Mesothelial cell of epicardium (in vitro differentiated cells): ENCODE measurements at regions not wholly inside any gene's neighbourhood (a gene's known extent, or its start where the extent isn't known, plus 50 kb on each side); places are given as distances from the start of the nearest gene placed in this dataset.
A peak's percentile ranks its signal among the peaks of the same experiment; 100 is the strongest.

ENCODE experiments used
- DNase-seq, 2 experiments: peaks; one replicate each; pipeline ENCODE4 v3.0.0; 2021; ENCODE audit warnings: low spot score in 2 of 2; ENCODE audit not compliant: unreplicated experiment in 2 of 2
- H3K27ac Mint-ChIP-seq: 2 replicates; pipeline ENCODE4 v1.8.0; 2021; ENCODE audit warnings: mixed read lengths
- H3K27me3 Mint-ChIP-seq: 2 replicates; pipeline ENCODE4 v1.8.0; 2021; ENCODE audit warnings: low read depth, mixed read lengths
- H3K36me3 Mint-ChIP-seq: 2 replicates; pipeline ENCODE4 v1.8.0; 2021; ENCODE audit warnings: mixed read lengths
- H3K4me1 Mint-ChIP-seq: 2 replicates; pipeline ENCODE4 v1.8.0; 2021; ENCODE audit warnings: mixed read lengths
- H3K4me3 Mint-ChIP-seq: 2 replicates; pipeline ENCODE4 v1.8.0; 2021; ENCODE audit warnings: mild to moderate bottlenecking, moderate library complexity, mixed read lengths
- H3K9me3 Mint-ChIP-seq: 2 replicates; pipeline ENCODE4 v1.8.0; 2021; ENCODE audit warnings: mixed read lengths
- CTCF ChIP-seq: fragments of 200-600 bp; sonication (generic); IDR thresholded peaks from one replicate; pipeline ENCODE4 v1.5.0; 2021; ENCODE audit warnings: antibody characterized with exemption; ENCODE audit not compliant: unreplicated experiment

GRCh38 chr4:11166606-11167005, 262.1 kb downstream of the HS3ST1 start:
- Mint-ChIP-seq H3K36me3 (peaks cover 4% of the 10 kb centered on the region), H3K4me1 (peaks cover 9% of the 10 kb centered on the region), H3K27me3 (no peaks in the 10 kb centered on the region), H3K27ac (no peak overlapping the region), H3K9me3 (peaks cover 6% of the 10 kb centered on the region), H3K4me3 (no peak overlapping the region)
- no peak for DNase-seq
- no peak for TF ChIP-seq CTCF

- H3K4me3 Mint-ChIP-seq, result no peak overlapping the region
- DNase-seq, result no peak
- peaks cover 4% of the 10 kb centered on the region for H3K36me3 Mint-ChIP-seq
- peaks cover 6% of the 10 kb centered on the region for H3K9me3 Mint-ChIP-seq
- peaks cover 9% of the 10 kb centered on the region for H3K4me1 Mint-ChIP-seq
- no peak for TF ChIP-seq CTCF
- no peak overlapping the region for H3K27ac Mint-ChIP-seq
- H3K27me3 Mint-ChIP-seq, result no peaks in the 10 kb centered on the region
Measured at GRCh38 chr4:11166034-11166433, 262.7 kb downstream of the HS3ST1 start.

GRCh38 chr4:11165052-11165451, 263.6 kb downstream of the HS3ST1 start:
- Mint-ChIP-seq H3K4me3 (no peak overlapping the region), H3K36me3 (peaks cover 4% of the 10 kb centered on the region), H3K9me3 (peaks cover 6% of the 10 kb centered on the region), H3K27ac (no peak overlapping the region), H3K27me3 (no peaks in the 10 kb centered on the region), H3K4me1 (peaks cover 9% of the 10 kb centered on the region)
- TF ChIP-seq CTCF, result no peak
- no peak for DNase-seq

- H3K4me3 Mint-ChIP-seq, result no peak overlapping the region
- H3K27me3 Mint-ChIP-seq, result no peaks in the 10 kb centered on the region
- H3K4me1 Mint-ChIP-seq, result peaks cover 19% of the 10 kb centered on the region
- DNase-seq, result no peak
- no peak for TF ChIP-seq CTCF
- peaks cover 6% of the 10 kb centered on the region for H3K9me3 Mint-ChIP-seq
- H3K27ac Mint-ChIP-seq, result no peak overlapping the region
- H3K36me3 Mint-ChIP-seq, result peaks cover 4% of the 10 kb centered on the region
Measured at GRCh38 chr4:11160288-11160687, 268.4 kb downstream of the HS3ST1 start.

GRCh38 chr4:11158971-11159370, 269.7 kb downstream of the HS3ST1 start:
- Mint-ChIP-seq H3K36me3 (peaks cover 4% of the 10 kb centered on the region), H3K27ac (no peak overlapping the region), H3K4me3 (no peak overlapping the region), H3K27me3 (no peaks in the 10 kb centered on the region), H3K4me1 (peaks cover 26% of the 10 kb centered on the region), H3K9me3 (peaks cover 6% of the 10 kb centered on the region)
- TF ChIP-seq CTCF, result no peak
- DNase-seq, result no peak

- H3K36me3 Mint-ChIP-seq, result no peaks in the 10 kb centered on the region
- H3K27me3 Mint-ChIP-seq, result no peaks in the 10 kb centered on the region
- H3K4me3 Mint-ChIP-seq, result no peak overlapping the region
- no peaks in the 10 kb centered on the region for H3K9me3 Mint-ChIP-seq
- DNase-seq, result no peak
- peak overlapping the region; percentile 60 for H3K27ac Mint-ChIP-seq
- TF ChIP-seq CTCF, result no peak
- peaks cover 49% of the 10 kb centered on the region for H3K4me1 Mint-ChIP-seq
Measured at GRCh38 chr4:11155208-11155867, 273.4 kb downstream of the HS3ST1 start.
